Panc1 (cell line): ENCODE measurements at regions not wholly inside any gene's neighbourhood (a gene's known extent, or its start where the extent isn't known, plus 50 kb on each side); places are given as distances from the start of the nearest gene placed in this dataset.

Experiments
- POLR2AphosphoS5 ChIP-seq: IDR thresholded peaks from 2 replicates; pipeline ENCODE4 v1.6.1; 2012; ENCODE audit warnings: mild to moderate bottlenecking, low read depth, low read length, moderate library complexity
- SIN3A ChIP-seq: IDR thresholded peaks from 2 replicates; pipeline ENCODE4 v1.6.1; 2012; ENCODE audit warnings: low read depth, mild to moderate bottlenecking, low read length, moderate library complexity, borderline replicate concordance; ENCODE audit not compliant: insufficient read depth
- TF ChIP-seq, protein P1 (sequence below): fragments of 450-650 bp; IDR thresholded peaks from 2 replicates; pipeline ENCODE4 v1.5.1; 2017; ENCODE audit warnings: mild to moderate bottlenecking

DNA sequence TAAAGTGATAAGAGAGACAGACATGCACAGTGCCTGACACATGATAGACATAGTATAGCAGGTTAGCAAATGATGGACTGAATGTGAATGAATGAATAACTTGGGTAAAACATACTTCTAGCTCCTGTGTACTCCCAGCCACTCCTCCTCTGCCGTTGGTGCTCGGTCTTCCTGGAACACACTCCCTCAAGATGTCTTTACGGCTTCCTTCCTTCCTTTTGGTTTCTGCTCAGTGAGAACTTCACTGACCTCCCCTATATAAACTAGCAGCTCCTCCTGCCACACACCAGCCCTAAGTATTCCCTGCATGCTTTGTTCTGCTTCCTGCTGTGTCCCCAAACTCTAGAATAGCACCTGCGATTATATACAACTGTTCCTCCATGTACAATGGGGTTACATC is 50.2 kb downstream of the RAD54L2 start:
- TF ChIP-seq POLR2AphosphoS5 (no peak), SIN3A (no peak)
- TF ChIP-seq, protein P1, sequence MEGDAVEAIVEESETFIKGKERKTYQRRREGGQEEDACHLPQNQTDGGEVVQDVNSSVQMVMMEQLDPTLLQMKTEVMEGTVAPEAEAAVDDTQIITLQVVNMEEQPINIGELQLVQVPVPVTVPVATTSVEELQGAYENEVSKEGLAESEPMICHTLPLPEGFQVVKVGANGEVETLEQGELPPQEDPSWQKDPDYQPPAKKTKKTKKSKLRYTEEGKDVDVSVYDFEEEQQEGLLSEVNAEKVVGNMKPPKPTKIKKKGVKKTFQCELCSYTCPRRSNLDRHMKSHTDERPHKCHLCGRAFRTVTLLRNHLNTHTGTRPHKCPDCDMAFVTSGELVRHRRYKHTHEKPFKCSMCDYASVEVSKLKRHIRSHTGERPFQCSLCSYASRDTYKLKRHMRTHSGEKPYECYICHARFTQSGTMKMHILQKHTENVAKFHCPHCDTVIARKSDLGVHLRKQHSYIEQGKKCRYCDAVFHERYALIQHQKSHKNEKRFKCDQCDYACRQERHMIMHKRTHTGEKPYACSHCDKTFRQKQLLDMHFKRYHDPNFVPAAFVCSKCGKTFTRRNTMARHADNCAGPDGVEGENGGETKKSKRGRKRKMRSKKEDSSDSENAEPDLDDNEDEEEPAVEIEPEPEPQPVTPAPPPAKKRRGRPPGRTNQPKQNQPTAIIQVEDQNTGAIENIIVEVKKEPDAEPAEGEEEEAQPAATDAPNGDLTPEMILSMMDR: no peak
